Calu3 (cell line): ENCODE measurements at regions not wholly inside any gene's neighbourhood (a gene's known extent, or its start where the extent isn't known, plus 50 kb on each side); places are given as distances from the start of the nearest gene placed in this dataset.

Experiments used
- BruUV-seq: library from RNA; stranded (reverse); fragments of 400-500 nt; replicated peaks from 2 replicates; lab custom pipeline; 2021; lab: Mats Ljungman, UMichigan
- CTCF ChIA-PET: fragments of 300-600 bp; sonication (Branson Sonifier 250); formaldehyde crosslinking; loops from one replicate; lab custom pipeline; 2022; ENCODE audit warnings: antibody characterized with exemption; lab: Charles Lee
- DNase-seq: peaks from one replicate; pipeline ENCODE4 v3.0.0; 2022
- H3K27ac Mint-ChIP-seq: one replicate; pipeline ENCODE4 v1.8.0; 2022; ENCODE audit warnings: mixed read lengths; ENCODE audit not compliant: unreplicated experiment
- H3K27me3 Mint-ChIP-seq: one replicate; pipeline ENCODE4 v1.8.0; 2022; ENCODE audit warnings: mixed read lengths; ENCODE audit not compliant: unreplicated experiment
- H3K36me3 Mint-ChIP-seq: one replicate; pipeline ENCODE4 v1.8.0; 2022; ENCODE audit warnings: mild to moderate bottlenecking, moderate library complexity, mixed read lengths; ENCODE audit not compliant: insufficient read depth, unreplicated experiment
- H3K4me1 Mint-ChIP-seq: one replicate; pipeline ENCODE4 v1.8.0; 2022; ENCODE audit warnings: mild to moderate bottlenecking, low read depth, mixed read lengths; ENCODE audit not compliant: unreplicated experiment
- H3K4me3 Mint-ChIP-seq: one replicate; pipeline ENCODE4 v1.8.0; 2022; ENCODE audit warnings: mild to moderate bottlenecking, low read depth, moderate library complexity, mixed read lengths; ENCODE audit not compliant: unreplicated experiment
- H3K9me3 Mint-ChIP-seq: one replicate; pipeline ENCODE4 v1.8.0; 2022; ENCODE audit warnings: low read depth, mixed read lengths; ENCODE audit not compliant: unreplicated experiment
- intact Hi-C: fragments of 100-400 bp; cut with micrococcal nuclease; formaldehyde crosslinking; loops from one replicate; pipeline ENCODE4 v1.10.0; 2022; ENCODE audit not compliant: unreplicated experiment
- TF ChIP-seq, protein P1 (sequence below): fragments of 200-600 bp; IDR thresholded peaks from one replicate; pipeline ENCODE4 v1.8.0; 2022; ENCODE audit warnings: antibody characterized with exemption; ENCODE audit not compliant: unreplicated experiment

DNA sequence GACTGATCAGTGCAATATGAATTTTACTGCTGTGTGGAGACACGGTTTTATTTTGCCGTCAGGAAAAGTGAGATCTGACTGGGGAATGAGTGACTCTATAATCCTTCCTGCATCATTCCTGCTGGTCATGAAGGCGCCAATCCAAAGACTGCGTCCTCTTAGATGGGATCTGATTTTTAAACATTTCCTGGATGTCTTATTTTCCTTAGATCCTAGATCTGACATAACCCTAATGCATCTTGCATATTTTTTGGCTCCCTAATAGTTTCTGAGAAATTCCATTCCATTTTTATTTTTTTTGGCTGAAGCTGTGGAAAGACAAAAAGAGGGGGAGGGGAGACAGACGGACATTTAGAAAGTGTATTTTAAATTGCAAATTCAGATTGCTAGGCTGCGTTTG is 454.9 kb upstream of the FAT1 start:
- Mint-ChIP-seq H3K4me1 (no peaks in the 10 kb centered on the region), H3K36me3 (no peaks in the 10 kb centered on the region), H3K27me3 (no peaks in the 10 kb centered on the region), H3K9me3 (no peaks in the 10 kb centered on the region), H3K4me3 (no peak overlapping the region), H3K27ac (no peak overlapping the region)
- CTCF ChIA-PET = no interaction called here
- TF ChIP-seq, protein P1, sequence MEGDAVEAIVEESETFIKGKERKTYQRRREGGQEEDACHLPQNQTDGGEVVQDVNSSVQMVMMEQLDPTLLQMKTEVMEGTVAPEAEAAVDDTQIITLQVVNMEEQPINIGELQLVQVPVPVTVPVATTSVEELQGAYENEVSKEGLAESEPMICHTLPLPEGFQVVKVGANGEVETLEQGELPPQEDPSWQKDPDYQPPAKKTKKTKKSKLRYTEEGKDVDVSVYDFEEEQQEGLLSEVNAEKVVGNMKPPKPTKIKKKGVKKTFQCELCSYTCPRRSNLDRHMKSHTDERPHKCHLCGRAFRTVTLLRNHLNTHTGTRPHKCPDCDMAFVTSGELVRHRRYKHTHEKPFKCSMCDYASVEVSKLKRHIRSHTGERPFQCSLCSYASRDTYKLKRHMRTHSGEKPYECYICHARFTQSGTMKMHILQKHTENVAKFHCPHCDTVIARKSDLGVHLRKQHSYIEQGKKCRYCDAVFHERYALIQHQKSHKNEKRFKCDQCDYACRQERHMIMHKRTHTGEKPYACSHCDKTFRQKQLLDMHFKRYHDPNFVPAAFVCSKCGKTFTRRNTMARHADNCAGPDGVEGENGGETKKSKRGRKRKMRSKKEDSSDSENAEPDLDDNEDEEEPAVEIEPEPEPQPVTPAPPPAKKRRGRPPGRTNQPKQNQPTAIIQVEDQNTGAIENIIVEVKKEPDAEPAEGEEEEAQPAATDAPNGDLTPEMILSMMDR = no peak
- no TSS peak for BruUV-seq
- DNase-seq = no peak
- intact Hi-C loops = no loop called here

DNA sequence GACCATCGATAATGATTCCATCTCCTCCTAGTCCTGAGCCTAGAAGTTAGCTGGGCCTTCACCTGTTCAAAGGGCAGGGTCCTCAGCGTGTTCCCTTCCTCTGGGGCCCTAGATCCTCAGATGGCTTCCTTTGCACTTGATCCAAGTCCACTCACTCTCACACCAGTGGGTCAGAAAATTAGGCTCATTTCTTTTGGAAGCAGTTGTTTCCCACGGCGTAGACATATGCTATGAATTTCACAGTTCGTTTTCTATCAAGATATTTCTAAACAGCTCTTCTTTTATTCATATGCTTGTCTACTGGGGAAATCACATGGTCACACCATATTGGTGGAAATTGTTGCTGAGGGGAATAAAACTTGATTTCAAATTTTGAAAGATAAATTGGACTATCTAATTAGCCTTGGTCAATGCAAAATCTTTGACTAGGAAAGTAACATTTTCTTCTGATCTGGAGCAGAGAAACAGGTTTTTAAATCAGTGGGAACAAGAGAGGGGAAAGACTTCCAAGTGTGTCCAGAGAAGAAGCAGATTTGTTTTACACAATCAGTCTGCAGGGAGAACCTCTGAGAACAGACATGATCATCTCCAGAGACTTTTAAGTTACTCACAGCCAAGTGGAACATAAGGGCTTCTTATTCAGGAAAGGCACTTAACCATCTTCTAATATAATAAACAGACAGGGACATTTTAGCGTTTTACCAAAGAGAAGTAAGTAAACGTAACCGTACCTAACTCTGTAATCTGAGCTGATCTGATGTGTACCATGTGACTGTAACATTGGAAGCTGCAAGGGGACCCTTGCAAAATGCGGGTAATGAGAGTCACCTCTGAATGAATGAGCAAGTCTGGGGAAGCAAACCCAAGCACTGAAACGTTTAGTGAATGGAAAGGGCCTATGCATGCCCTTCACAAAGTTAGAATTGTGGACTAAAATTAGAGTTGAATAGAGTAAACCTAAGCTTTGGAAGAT is 455.7 kb upstream of the FAT1 start:
- Mint-ChIP-seq H3K36me3 (no peaks in the 10 kb centered on the region), H3K9me3 (no peaks in the 10 kb centered on the region), H3K27me3 (no peaks in the 10 kb centered on the region), H3K27ac (no peak overlapping the region), H3K4me1 (no peaks in the 10 kb centered on the region), H3K4me3 (no peak overlapping the region)
- TF ChIP-seq, protein P1 = no peak
- intact Hi-C loops = no loop called here
- BruUV-seq = no TSS peak
- DNase-seq = no peak
- CTCF ChIA-PET = no interaction called here

DNA sequence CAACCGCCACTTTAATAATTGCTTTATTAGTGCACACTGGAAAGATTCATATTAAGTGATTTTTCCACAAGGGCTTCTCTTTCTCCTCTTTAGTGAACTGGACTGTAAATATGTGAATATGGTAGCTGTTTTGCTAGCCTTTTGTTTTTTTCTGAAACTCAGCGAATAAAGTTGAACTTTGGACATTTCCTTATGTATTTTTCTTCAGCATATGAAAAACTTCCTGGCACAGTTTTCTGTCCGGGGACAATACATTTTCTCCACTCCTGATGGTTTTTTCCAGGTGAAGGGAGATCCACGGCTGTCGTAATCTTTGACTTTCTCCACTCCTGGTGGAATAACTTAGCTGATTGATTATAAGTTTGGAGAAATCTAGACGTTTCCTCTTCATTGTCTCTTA is 457.4 kb upstream of the FAT1 start:
- Mint-ChIP-seq H3K4me3 (no peak overlapping the region), H3K9me3 (no peaks in the 10 kb centered on the region), H3K36me3 (no peaks in the 10 kb centered on the region), H3K4me1 (no peaks in the 10 kb centered on the region), H3K27me3 (no peaks in the 10 kb centered on the region), H3K27ac (no peak overlapping the region)
- intact Hi-C loops = no loop called here
- no peak for DNase-seq
- no TSS peak for BruUV-seq
- CTCF ChIA-PET = no interaction called here
- TF ChIP-seq, protein P1 = no peak

DNA sequence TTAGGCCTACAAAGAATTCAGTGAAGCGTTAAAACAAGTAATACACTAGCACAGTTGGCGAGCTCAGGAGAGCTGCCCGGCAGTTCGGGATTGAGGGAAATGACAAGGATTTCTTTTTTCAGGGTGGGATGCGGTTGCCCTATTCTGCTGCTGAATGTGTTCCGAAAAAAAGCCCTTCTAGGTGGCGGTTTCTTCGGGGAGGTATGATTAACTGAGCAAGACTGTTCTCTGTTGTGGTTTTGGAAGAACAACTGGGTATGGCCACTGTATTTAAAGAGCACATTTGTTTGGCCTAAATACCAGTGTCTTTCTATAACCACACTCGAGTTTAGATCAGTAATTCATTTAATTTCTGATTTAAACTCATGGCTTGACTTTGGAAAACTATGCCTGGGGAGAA is 459.7 kb upstream of the FAT1 start:
- H3K9me3 Mint-ChIP-seq = no peaks in the 10 kb centered on the region
- H3K4me1 Mint-ChIP-seq = no peaks in the 10 kb centered on the region
- no peak overlapping the region for H3K4me3 Mint-ChIP-seq
- CTCF ChIA-PET = no interaction called here
- H3K36me3 Mint-ChIP-seq = no peaks in the 10 kb centered on the region
- no peak for DNase-seq
- no peaks in the 10 kb centered on the region for H3K27me3 Mint-ChIP-seq
- TF ChIP-seq, protein P1 = no peak
- H3K27ac Mint-ChIP-seq = no peak overlapping the region
- no TSS peak for BruUV-seq
- intact Hi-C loops = no loop called here
